ENCODE measurements at regions not wholly inside any gene's neighbourhood (a gene's known extent, or its start where the extent isn't known, plus 50 kb on each side); places are given as distances from the start of the nearest gene placed in this dataset.

GRCh38 chr3:22900296-22900695, 302.8 kb upstream of the UBE2E2 start:
- no peak for ATAC-seq (ENCODE audit: poor library complexity)
- DNase-seq: no peak
- intact Hi-C loops (cut with DNase I): no loop called here

DNA sequence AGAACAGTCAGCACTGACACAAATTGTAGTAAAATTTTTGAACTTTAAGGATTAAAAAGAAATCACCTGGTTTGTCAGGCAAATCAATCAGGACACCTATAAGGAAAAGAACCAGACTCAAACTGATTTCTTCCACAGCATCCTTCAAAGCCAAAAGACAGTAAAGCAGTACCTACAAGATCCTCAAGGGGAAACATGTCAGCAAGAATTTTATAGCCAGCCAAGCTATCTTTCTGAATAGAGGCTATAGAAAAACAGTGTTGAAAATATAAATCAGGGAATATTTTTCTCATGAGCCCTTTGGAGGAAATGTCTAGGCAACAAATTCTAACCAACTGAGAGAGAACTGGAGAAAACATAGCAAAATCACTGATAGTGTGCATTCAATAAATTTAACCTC, 301.4 kb upstream of the UBE2E2 start:
- no peak for ATAC-seq (ENCODE audit: poor library complexity)
- DNase-seq: no peak
- intact Hi-C loops (cut with DNase I): no loop called here

DNA sequence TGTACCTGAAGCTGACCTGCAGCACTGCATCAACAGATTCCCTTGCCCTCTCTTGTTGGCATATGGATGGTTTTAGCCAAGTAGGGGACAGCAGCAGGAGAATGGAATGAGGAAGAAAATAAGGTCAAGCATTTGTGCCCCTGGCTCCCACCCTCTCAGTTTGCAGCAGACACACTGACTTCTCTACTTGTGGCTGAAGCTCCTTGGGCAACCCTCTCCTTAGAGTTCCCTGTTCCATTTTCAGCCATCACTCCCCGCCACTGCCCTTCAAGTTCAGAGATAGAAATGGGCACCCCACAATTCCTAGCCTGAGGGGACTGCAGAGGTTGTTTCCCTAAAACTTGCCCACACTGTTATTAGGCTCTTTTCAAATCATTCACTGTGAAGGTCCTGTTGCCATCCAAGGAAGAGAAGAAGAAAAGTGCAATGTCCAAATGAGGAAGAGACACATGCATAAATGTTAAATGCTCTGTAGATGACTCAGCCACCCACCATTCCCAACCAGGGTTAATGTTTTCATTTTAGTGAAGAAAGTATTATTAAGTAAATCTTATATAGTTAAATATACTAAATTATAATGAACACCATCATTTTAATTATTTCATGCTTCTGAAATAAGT, 295.9 kb upstream of the UBE2E2 start:
- DNase-seq (no peak), ATAC-seq (ENCODE audit: poor library complexity) (no peak)
- intact Hi-C loops (cut with DNase I): no loop called here

DNA sequence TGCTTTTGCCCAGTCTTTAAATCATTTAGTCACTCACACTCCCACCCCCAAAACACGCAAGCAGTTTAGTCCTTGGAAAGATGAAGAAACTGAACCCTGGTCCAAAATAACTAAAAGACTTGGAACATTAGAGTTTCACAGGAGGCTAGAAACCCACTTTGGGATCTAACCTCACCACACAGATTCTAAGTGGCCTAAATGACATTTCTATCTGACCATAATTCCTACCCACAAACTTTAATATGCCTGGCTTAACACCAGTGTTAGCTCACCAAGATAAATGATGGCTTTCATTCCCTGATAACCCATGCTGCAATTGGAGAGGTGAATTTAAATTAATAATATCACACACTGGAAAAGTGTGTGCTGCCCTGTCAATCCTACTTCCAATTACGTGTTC, 295.3 kb upstream of the UBE2E2 start:
- intact Hi-C loops (cut with DNase I): no loop called here
- no peak for DNase-seq
- ATAC-seq (ENCODE audit: poor library complexity): no peak

DNA sequence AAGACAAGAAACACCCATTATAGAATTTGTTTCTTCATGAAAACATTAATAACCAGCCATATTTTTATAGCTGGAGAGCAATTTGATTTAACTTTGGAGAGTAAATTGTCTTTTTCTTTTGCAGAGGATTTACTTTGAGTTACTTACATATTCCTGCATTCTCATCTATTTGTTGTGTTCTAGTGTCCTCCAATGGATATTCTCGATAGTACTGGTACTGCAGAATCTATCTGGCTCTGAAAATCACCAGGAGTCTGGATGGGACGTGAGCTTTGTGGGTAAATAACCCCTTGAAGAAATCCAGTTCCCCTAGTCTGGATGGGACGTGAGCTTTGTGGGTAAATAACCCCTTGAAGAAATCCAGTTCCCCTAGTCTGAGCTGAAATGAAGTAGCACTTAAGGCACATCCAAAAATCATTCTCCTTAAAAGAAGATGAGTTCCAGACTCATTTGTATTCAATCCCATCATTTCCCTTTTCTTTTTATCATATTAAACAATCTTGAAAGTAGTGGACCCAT, 294.1 kb upstream of the UBE2E2 start:
- ATAC-seq (ENCODE audit: poor library complexity) (no peak), DNase-seq (no peak)
- intact Hi-C loops (cut with DNase I): no loop called here

GRCh38 chr3:22916933-22917332, 286.2 kb upstream of the UBE2E2 start:
- intact Hi-C loops (cut with DNase I): no loop called here
- DNase-seq (no peak), ATAC-seq (ENCODE audit: poor library complexity) (no peak)

DNA sequence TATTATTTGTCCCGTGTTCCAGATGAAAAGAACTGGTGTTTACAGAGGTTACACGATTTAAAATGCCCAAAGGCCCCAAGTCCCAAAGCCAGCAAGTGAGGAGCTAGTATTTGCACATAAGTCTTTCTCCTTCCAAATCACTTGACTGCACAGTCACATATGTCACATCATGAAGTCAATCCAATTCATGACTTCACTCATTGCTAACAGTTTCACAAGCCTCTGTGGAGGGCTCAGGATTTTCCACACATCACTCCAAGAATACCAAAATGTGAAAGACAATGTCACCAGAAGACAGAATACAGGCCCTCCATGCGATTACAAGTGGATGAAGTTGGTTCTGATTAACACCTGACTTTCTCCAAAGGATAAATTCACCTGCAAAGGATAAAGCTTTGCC, 283.1 kb upstream of the UBE2E2 start:
- intact Hi-C loops (cut with DNase I): no loop called here
- no peak for ATAC-seq (ENCODE audit: poor library complexity)
- no peak for DNase-seq

- no peak for ATAC-seq (ENCODE audit: poor library complexity)
- DNase-seq: no peak
- intact Hi-C loops (cut with DNase I): no loop called here
These were observed 280.8 kb upstream of the UBE2E2 start for GRCh38 chr3:22922317-22922716.

DNA sequence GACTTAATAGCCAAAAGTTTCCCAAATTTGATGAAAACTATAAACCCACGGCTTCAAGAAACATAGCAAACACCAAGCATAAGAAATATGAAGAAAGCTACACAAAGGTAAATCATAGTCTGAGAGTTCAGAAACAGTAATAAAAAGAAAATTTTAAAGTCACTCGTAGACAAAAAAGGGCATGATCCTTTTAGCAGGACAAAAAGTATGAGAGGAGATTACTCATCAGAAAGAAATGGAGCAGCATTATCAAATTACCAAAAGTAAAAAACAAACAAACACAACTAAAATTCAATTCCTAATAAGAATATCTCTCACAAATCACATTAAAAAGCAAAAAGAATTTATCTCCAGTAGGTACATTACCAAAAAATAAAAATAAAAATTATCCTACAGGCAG, 279.4 kb upstream of the UBE2E2 start:
- no peak for DNase-seq
- ATAC-seq (ENCODE audit: poor library complexity): no peak
- intact Hi-C loops (cut with DNase I): no loop called here

DNA sequence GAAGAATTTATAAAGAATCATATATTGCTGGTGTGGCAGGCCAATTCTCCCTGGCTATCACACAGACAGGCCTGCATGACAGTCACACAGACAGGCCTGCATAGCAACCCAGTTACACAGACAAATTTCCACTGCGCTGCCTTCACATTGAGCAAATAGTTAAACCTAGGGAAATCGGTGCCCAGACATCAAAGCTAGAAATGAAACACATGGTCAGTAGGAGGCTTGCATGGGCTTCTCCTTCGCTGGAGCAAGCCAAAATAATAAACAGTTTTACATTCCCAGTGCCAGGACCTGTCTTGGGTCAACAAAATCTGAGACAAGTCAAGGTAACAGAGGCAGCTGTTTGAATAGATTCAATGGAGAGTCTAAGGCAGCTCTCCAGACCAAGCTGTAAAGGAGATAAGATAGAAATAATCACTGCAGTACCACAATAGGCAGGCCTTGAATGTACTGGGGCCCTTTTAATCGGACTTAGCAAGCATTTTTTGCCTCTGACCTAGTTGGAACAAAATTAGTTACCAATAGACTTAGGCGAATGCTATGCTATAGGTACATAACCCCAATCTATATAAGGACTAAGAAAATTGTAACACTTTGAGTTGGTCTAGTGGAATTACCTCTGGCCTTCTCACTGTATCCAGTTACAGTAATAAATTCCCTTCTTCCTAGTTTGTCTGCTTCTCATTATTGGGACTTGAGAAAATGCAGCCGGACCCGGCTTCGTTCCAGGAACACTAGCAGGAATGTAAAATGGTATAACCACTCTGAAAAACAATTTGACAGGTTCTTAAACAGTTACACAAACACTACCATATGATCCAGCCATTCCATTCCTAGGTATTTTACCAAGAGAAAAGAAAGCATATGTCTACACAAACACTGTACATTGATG, 274.7 kb upstream of the UBE2E2 start:
- intact Hi-C loops (cut with DNase I): no loop called here
- ATAC-seq (ENCODE audit: poor library complexity) (peak; percentile 67), DNase-seq (no peak)

DNA sequence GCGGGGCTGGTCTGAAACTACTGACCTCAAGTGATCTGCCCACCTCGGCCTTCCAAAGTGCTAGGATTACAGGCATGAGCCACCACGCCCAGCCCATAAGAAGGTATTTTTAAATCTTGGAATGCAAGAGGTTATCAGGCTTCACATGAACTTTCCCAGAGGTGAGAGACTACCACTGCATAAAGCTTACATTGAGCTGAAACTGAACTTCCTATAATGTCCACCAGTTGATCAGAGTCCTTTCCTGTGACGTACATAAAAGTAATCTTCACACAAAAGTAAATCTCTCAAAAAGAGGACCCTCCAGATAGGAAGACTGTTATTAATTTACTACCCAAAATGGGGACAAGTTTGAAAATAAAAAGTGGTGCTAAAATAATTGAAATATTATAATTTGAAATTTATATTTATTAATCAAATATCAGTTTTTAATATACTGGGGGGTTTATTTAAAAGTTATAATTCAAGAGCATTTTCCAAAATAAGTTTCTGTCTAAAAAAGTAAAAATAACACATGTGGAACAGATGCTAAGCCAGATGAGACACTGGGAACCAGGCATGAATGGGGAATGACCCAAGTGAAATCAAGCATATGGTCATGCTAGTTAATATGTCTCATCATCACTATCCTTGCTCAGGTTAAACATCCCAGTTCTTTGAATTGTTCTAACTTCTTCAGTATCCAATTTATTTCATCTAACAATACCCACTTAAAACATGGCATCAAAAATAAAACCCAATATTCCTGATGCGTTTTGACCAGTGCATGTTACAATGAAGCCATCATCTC, 269.9 kb upstream of the UBE2E2 start:
- intact Hi-C loops (cut with DNase I): no loop called here
- DNase-seq: no peak
- ATAC-seq (ENCODE audit: poor library complexity): no peak

GRCh38 chr3:22933841-22934116, 269.3 kb upstream of the UBE2E2 start:
- no peak for DNase-seq
- intact Hi-C loops (cut with DNase I): no loop called here
- no peak for ATAC-seq (ENCODE audit: poor library complexity)

GRCh38 chr3:22935040-22935439, 268.1 kb upstream of the UBE2E2 start:
- DNase-seq (no peak), ATAC-seq (ENCODE audit: poor library complexity) (no peak)
- intact Hi-C loops (cut with DNase I): no loop called here

DNA sequence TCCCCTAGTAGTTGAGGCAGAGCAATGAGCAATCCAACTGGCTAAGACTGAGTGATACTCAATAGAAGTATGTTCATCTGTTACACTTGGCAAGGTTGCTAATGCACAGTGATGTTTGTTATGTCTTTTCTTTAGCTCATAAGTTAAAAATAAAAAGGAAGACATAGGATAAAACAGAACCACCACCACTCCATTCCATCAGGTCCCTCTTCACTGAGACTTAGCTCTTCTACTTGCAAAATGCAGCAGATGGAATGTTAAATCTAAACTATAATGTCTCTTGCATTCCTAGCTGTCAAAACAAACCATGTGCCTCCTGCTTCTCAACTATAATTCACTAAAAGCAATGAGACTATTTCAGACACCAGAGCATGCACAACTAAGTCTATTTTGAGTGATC, 265.6 kb upstream of the UBE2E2 start:
- ATAC-seq (ENCODE audit: poor library complexity): no peak
- intact Hi-C loops (cut with DNase I): no loop called here

GRCh38 chr3:22938739-22939138, 264.4 kb upstream of the UBE2E2 start:
- DNase-seq: no peak
- intact Hi-C loops (cut with DNase I): no loop called here
- no peak for ATAC-seq (ENCODE audit: poor library complexity)

More for the DNA sequence above, 265.6 kb upstream of the UBE2E2 start:
- DNase-seq: no peak

DNA sequence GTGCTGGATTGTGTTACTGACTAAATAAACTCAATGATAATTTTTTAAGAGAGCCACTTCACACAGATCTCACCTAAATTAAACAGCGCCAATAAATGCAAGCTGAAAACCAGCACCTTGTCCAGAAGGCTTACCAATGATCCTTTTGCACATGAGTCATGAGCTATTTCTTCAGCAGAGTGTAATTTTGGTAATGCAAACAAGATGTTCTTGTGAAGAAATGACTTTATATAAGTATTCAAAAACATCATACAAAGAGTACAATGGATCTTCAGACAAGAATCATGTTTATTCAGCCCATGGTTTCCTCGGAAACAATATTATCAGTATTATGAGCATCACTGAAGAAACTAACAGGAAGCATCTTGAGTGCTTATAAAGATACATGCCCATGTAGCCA, 263.8 kb upstream of the UBE2E2 start:
- intact Hi-C loops (cut with DNase I): no loop called here
- ATAC-seq (ENCODE audit: poor library complexity) (no peak), DNase-seq (no peak)

DNA sequence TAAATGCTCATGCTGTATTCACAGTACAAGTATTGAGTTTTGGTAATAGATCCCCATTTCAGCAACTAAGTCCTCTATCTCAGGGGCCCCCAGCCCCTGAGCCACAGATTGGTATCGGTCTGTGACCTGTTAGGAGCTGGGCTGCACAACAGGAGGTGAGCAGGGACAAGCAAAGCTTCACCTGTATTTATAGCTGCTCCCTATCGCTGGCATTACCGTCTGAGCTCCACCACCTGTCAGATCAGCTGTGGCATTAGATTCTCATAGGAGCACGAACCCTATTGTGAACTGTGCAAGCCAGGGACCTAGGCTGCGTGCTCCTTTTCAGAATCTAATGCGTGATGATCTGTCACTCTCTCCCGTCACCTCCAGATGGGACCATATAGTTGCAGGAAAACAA, 262.8 kb upstream of the UBE2E2 start:
- ATAC-seq (ENCODE audit: poor library complexity) (no peak), DNase-seq (no peak)
- intact Hi-C loops (cut with DNase I): no loop called here

DNA sequence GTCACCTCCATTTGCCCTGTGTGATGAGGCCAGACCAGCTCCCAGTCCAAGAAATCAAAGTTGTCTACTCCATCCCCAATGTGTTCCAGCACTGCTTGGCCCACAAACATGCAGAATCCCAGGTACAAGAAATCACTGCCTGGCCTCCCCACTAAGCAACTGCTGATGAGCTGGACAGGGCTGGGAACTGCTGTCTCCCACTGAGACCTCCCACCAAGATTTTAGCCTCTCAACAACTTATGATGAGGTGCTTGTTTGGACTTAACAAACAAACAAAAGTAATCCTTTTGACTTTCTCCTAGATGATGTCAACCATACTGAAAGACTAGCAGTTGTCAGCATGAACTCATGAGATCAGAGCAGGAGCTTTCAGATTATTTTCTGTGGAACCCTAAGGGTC, 260.1 kb upstream of the UBE2E2 start:
- intact Hi-C loops (cut with DNase I): no loop called here
- DNase-seq: no peak
- no peak for ATAC-seq (ENCODE audit: poor library complexity)

DNA sequence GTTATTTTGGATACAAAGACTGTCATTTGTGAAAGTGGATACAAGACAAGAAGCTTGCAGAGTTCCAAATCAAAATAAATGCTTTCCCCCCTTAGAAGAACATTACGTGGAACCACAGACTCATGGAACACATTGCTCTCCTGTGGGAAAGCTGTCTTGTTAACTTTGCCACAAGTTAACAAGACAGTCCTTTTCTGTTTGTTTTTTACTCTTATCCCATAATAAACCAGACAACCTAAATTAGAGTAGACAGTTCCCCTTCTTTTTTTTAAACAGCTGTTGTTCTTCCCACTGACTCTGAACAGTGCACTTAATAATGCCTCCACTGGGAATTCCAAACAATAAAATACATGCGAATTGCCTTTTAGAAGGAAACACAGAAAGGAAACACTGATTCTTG, 255.3 kb upstream of the UBE2E2 start:
- no peak for DNase-seq
- no peak for ATAC-seq (ENCODE audit: poor library complexity)
- intact Hi-C loops (cut with DNase I): no loop called here

GRCh38 chr3:22951910-22952309, 251.2 kb upstream of the UBE2E2 start:
- ATAC-seq (ENCODE audit: poor library complexity) (peak; percentile 89), DNase-seq (peak; percentile 44)
- intact Hi-C loops (cut with DNase I): no loop called here
